ENCODE measurements at regions not wholly inside any gene's neighbourhood (a gene's known extent, or its start where the extent isn't known, plus 50 kb on each side); places are given as distances from the start of the nearest gene placed in this dataset.

- TF ChIP-seq GATA3 (IDR thresholded peaks at IDR 0.05; ENCODE audit: low read depth, low read length): no peak
- no peak for TF ChIP-seq GATA2 (IDR thresholded peaks at IDR 0.05; ENCODE audit: low read depth, low read length)
These were observed 405.2 kb upstream of the TBX3 start for GRCh38 chr12:115088995-115089841.
